IMR-90 (cell line): ENCODE measurements at regions not wholly inside any gene's neighbourhood (a gene's known extent, or its start where the extent isn't known, plus 50 kb on each side); places are given as distances from the start of the nearest gene placed in this dataset.

ENCODE experiments used
- ATAC-seq: fragments of 200-7000 bp; cut with Tn5 transposase; 2 replicates; pipeline ENCODE4 v1.9.1; 2020; ENCODE audit warnings: low read depth, mild to moderate bottlenecking, moderate library complexity
- BruUV-seq: library from RNA; stranded (reverse); fragments of 400-500 nt; replicated peaks from 2 replicates; lab custom pipeline; 2021; lab: Mats Ljungman, UMichigan
- CTCF ChIA-PET: fragments of 300-600 bp; formaldehyde crosslinking; extraction: SDS; loops from one replicate; lab custom pipeline; 2021; ENCODE audit warnings: antibody characterized with exemption; lab: Yijun Ruan, JAX
- POLR2A ChIA-PET: fragments of 300-600 bp; sonication (Branson Sonifier 250); formaldehyde crosslinking; loops from one replicate; lab custom pipeline; 2022; ENCODE audit warnings: antibody characterized with exemption; ENCODE audit not compliant: unreplicated experiment; lab: Charles Lee
- DNase-seq: peaks from one replicate; pipeline ENCODE4 v3.0.0; 2013
- H2AFZ ChIP-seq: replicated peaks from 2 replicates; pipeline ENCODE3; 2013; ENCODE audit warnings: low read length, mild to moderate bottlenecking; ENCODE audit not compliant: poor library complexity
- H2AK5ac ChIP-seq: 2 replicates; pipeline ENCODE4 v1.6.1; 2013; ENCODE audit warnings: low read depth, low read length, inconsistent platforms
- H2AK9ac ChIP-seq: replicated peaks from 2 replicates; pipeline ENCODE3; 2013; ENCODE audit warnings: mild to moderate bottlenecking, low read depth, low read length, moderate library complexity; ENCODE audit not compliant: poor library complexity
- H2BK120ac ChIP-seq: 2 replicates; pipeline ENCODE4 v1.6.1; 2013; ENCODE audit warnings: low read depth, low read length, inconsistent platforms
- H2BK15ac ChIP-seq: 3 replicates; pipeline ENCODE4 v1.6.1; 2013; ENCODE audit warnings: low read depth, low read length, inconsistent platforms
- H2BK20ac ChIP-seq: 2 replicates; pipeline ENCODE4 v1.6.1; 2013; ENCODE audit warnings: low read depth, mild to moderate bottlenecking, inconsistent platforms, low read length, moderate library complexity
- H2BK5ac ChIP-seq: 2 replicates; pipeline ENCODE4 v1.6.1; 2013; ENCODE audit warnings: mild to moderate bottlenecking, low read depth, low read length, inconsistent platforms; ENCODE audit not compliant: poor library complexity, severe bottlenecking
- H3K14ac ChIP-seq: replicated peaks from 2 replicates; pipeline ENCODE4 v1.6.1; 2013; ENCODE audit warnings: low read depth, low read length, inconsistent platforms
- H3K18ac ChIP-seq: 2 replicates; pipeline ENCODE4 v1.6.1; 2013; ENCODE audit warnings: low read depth, low read length, control low read depth
- H3K23ac ChIP-seq: 2 replicates; pipeline ENCODE4 v1.6.1; 2013; ENCODE audit warnings: low read depth, low read length, inconsistent platforms
- H3K27ac ChIP-seq: 2 replicates; pipeline ENCODE4 v1.5.1; 2013; ENCODE audit warnings: mild to moderate bottlenecking, control low read depth, low read length; ENCODE audit not compliant: insufficient read depth
- H3K27me3 ChIP-seq: 2 replicates; pipeline ENCODE4 v1.6.1; 2013; ENCODE audit warnings: low read length; ENCODE audit not compliant: control insufficient read depth, insufficient read depth
- H3K36me3 ChIP-seq: 2 replicates; pipeline ENCODE4 v1.6.1; 2013; ENCODE audit warnings: low read length, mixed read lengths; ENCODE audit not compliant: control insufficient read depth, insufficient read depth
- H3K4ac ChIP-seq: 2 replicates; pipeline ENCODE4 v1.6.1; 2013; ENCODE audit warnings: low read depth, low read length, inconsistent platforms
- H3K4me1 ChIP-seq: 2 replicates; pipeline ENCODE4 v1.6.1; 2013; ENCODE audit warnings: low read length, mixed read lengths; ENCODE audit not compliant: control insufficient read depth, insufficient read depth
- H3K4me2 ChIP-seq: 2 replicates; pipeline ENCODE4 v1.6.1; 2013; ENCODE audit warnings: low read depth, mild to moderate bottlenecking, control low read depth, low read length, moderate library complexity
- H3K4me3 ChIP-seq: 2 replicates; pipeline ENCODE4 v1.5.1; 2013; ENCODE audit warnings: low read depth, mild to moderate bottlenecking, control low read depth, low read length, moderate library complexity; ENCODE audit not compliant: insufficient read depth
- H3K56ac ChIP-seq: 2 replicates; pipeline ENCODE4 v1.6.1; 2013; ENCODE audit warnings: low read length, inconsistent platforms; ENCODE audit not compliant: insufficient read depth; ENCODE audit errors: extremely low read depth
- H3K79me1 ChIP-seq, 2 experiments: 2 replicates each; pipeline ENCODE4 v1.6.1; 2013; ENCODE audit warnings: low read length in 2 of 2, inconsistent platforms in 1 of 2, low read depth in 1 of 2
- H3K9ac ChIP-seq: 2 replicates; pipeline ENCODE4 v1.6.1; 2013; ENCODE audit warnings: low read depth, low read length, control low read depth
- H3K9me1 ChIP-seq: 2 replicates; pipeline ENCODE4 v1.6.1; 2013; ENCODE audit warnings: low read length, inconsistent platforms; ENCODE audit not compliant: insufficient read depth
- H3K9me3 ChIP-seq: 2 replicates; pipeline ENCODE4 v1.6.1; 2013; ENCODE audit warnings: low read length; ENCODE audit not compliant: control insufficient read depth, insufficient read depth
- H4K20me1 ChIP-seq: 2 replicates; pipeline ENCODE4 v1.6.1; 2013; ENCODE audit warnings: low read length, inconsistent platforms; ENCODE audit not compliant: insufficient read depth
- H4K5ac ChIP-seq: 2 replicates; pipeline ENCODE4 v1.6.1; 2013; ENCODE audit warnings: mild to moderate bottlenecking, low read depth, low read length, control low read depth
- H4K8ac ChIP-seq, 2 experiments: 2 replicates each; pipeline ENCODE4 v1.6.1; 2013; ENCODE audit warnings: low read depth in 2 of 2, low read length in 2 of 2, control low read depth in 1 of 2, inconsistent platforms in 1 of 2
- H4K91ac ChIP-seq: 2 replicates; pipeline ENCODE4 v1.6.1; 2013; ENCODE audit warnings: low read depth, low read length, inconsistent platforms; ENCODE audit not compliant: insufficient read depth
- BHLHE40 ChIP-seq: fragments of 150-350 bp; IDR thresholded peaks from 2 replicates; pipeline ENCODE4 v1.6.1; 2016; ENCODE audit warnings: mild to moderate bottlenecking, low read depth, low read length
- CHD1 ChIP-seq: IDR thresholded peaks from 2 replicates; pipeline ENCODE4 v1.6.1; 2012; ENCODE audit warnings: low read depth, low read length, improper control_type of control experiment
- CTCF ChIP-seq: conservative IDR thresholded peaks from 2 replicates; pipeline ENCODE4 v1.5.1; 2012; ENCODE audit warnings: mild to moderate bottlenecking, low read depth, low read length, improper control_type of control experiment
- FOS ChIP-seq: fragments of 150-350 bp; IDR thresholded peaks from 2 replicates; pipeline ENCODE4 v1.6.1; 2016; ENCODE audit warnings: low read depth, low read length
- MAZ ChIP-seq: IDR thresholded peaks from 2 replicates; pipeline ENCODE4 v1.6.1; 2012; ENCODE audit warnings: low read depth, mild to moderate bottlenecking, low read length, improper control_type of control experiment, moderate library complexity, borderline replicate concordance
- MXI1 ChIP-seq: IDR thresholded peaks from 2 replicates; pipeline ENCODE4 v1.6.1; 2012; ENCODE audit warnings: low read depth, mild to moderate bottlenecking, low read length, moderate library complexity, borderline replicate concordance
- NFE2L2 ChIP-seq: fragments of 150-350 bp; IDR thresholded peaks from 2 replicates; pipeline ENCODE4 v1.6.1; 2016; ENCODE audit warnings: low read depth, mild to moderate bottlenecking, low read length
- POLR2A ChIP-seq: IDR thresholded peaks from 2 replicates; pipeline ENCODE4 v1.6.1; 2012; ENCODE audit warnings: mild to moderate bottlenecking, low read depth, low read length
- RAD21 ChIP-seq: IDR thresholded peaks from 2 replicates; pipeline ENCODE4 v1.6.1; 2012; ENCODE audit warnings: low read length, improper control_type of control experiment
- RCOR1 ChIP-seq: IDR thresholded peaks from 2 replicates; pipeline ENCODE4 v1.6.1; 2012; ENCODE audit warnings: mild to moderate bottlenecking, low read length, improper control_type of control experiment; ENCODE audit not compliant: insufficient replicate concordance
- RFX5 ChIP-seq: IDR thresholded peaks from 2 replicates; pipeline ENCODE4 v1.8.0; 2012; ENCODE audit warnings: low read depth, mild to moderate bottlenecking, low read length, moderate library complexity
- SMC3 ChIP-seq: fragments of 150-350 bp; IDR thresholded peaks from 2 replicates; pipeline ENCODE4 v1.6.1; 2016; ENCODE audit warnings: low read depth, mild to moderate bottlenecking, antibody characterized with exemption, low read length, moderate library complexity
- WGBS, 2 experiments: methylation state at CpG; one replicate each; pipeline versions ENCODE4 v1.1.5 to v1.1.7; 2013; ENCODE audit warnings: missing lambda C conversion rate in 2 of 2; ENCODE audit not compliant: insufficient read length in 1 of 2; ENCODE audit errors: extremely low coverage in 2 of 2; 5-methylcytosine and 5-hydroxymethylcytosine counted together
- dilution Hi-C: fragments of 300-500 bp; cut with HindIII; formaldehyde crosslinking; loops from one replicate; pipeline ENCODE4 v1.14.3; 2018; ENCODE audit warnings: low sequenced_read_pairs; ENCODE audit not compliant: unreplicated experiment
- in situ Hi-C: fragments of 300-500 bp; cut with MboI; formaldehyde crosslinking; loops from 3 replicates; pipeline ENCODE4 v1.14.3; 2019; ENCODE audit warnings: low sequenced_read_pairs, inconsistent platforms, mixed read lengths
- intact Hi-C: fragments of 100-400 bp; cut with micrococcal nuclease; formaldehyde crosslinking; loops from 2 replicates; pipeline ENCODE4 v1.10.0; 2022
- TF ChIP-seq, protein P1 (sequence below): fragments of 150-350 bp; IDR thresholded peaks from 2 replicates; pipeline ENCODE4 v1.6.1; 2016; ENCODE audit warnings: low read depth, mild to moderate bottlenecking, low read length, moderate library complexity, borderline replicate concordance
- TF ChIP-seq, protein P2 (sequence below): fragments of 150-350 bp; IDR thresholded peaks from 2 replicates; pipeline ENCODE4 v1.6.1; 2017; ENCODE audit warnings: mild to moderate bottlenecking, antibody characterized with exemption, low read length, low read depth

- no peaks in the 10 kb centered on the region for H3K79me1 ChIP-seq
- no peak overlapping the region for H3K14ac ChIP-seq
- H3K4me2 ChIP-seq: no peak overlapping the region
- H3K9me1 ChIP-seq: 0 out of 2 replicates have a peak, but pooled peaks cover 5% of the 10 kb centered on the region
- H3K36me3 ChIP-seq: no peaks in the 10 kb centered on the region
- no peaks in the 10 kb centered on the region for H3K27me3 ChIP-seq
- H4K5ac ChIP-seq: no peak overlapping the region
- no CpG with 5 or more reads among the region's 1 CpG for WGBS, 2 experiments
- no peak overlapping the region for H3K56ac ChIP-seq
- no peak overlapping the region for H2BK120ac ChIP-seq
- no peak overlapping the region for H3K23ac ChIP-seq
- no peak overlapping the region for H2AK5ac ChIP-seq
- H3K4me3 ChIP-seq: no peak overlapping the region
- no peak overlapping the region for H2AFZ ChIP-seq
- TF ChIP-seq CHD1: no peak
- TF ChIP-seq, protein P1, sequence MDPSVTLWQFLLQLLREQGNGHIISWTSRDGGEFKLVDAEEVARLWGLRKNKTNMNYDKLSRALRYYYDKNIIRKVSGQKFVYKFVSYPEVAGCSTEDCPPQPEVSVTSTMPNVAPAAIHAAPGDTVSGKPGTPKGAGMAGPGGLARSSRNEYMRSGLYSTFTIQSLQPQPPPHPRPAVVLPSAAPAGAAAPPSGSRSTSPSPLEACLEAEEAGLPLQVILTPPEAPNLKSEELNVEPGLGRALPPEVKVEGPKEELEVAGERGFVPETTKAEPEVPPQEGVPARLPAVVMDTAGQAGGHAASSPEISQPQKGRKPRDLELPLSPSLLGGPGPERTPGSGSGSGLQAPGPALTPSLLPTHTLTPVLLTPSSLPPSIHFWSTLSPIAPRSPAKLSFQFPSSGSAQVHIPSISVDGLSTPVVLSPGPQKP: no peak
- TF ChIP-seq CTCF: no peak
- no peak for TF ChIP-seq MAZ
- no peak for TF ChIP-seq SMC3
- TF ChIP-seq RCOR1: no peak
- TF ChIP-seq RAD21: no peak
- no peak for TF ChIP-seq NFE2L2
- no peak for TF ChIP-seq RFX5
- TF ChIP-seq BHLHE40: no peak
- TF ChIP-seq, protein P2, sequence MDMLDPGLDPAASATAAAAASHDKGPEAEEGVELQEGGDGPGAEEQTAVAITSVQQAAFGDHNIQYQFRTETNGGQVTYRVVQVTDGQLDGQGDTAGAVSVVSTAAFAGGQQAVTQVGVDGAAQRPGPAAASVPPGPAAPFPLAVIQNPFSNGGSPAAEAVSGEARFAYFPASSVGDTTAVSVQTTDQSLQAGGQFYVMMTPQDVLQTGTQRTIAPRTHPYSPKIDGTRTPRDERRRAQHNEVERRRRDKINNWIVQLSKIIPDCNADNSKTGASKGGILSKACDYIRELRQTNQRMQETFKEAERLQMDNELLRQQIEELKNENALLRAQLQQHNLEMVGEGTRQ: no peak
- TF ChIP-seq FOS: no peak
- TF ChIP-seq MXI1: no peak
- no peak for TF ChIP-seq POLR2A
- ATAC-seq (peak; percentile 54), DNase-seq (no peak)
- H3K9me3 ChIP-seq: no peaks in the 10 kb centered on the region
- H3K4me1 ChIP-seq: peaks cover 3% of the 10 kb centered on the region; the same call in 1 of the 2 replicates
- intact Hi-C loops (no loop called here), in situ Hi-C loops (no loop called here), dilution Hi-C loops (no loop called here)
- no peaks in the 10 kb centered on the region for H4K20me1 ChIP-seq
- H3K9ac ChIP-seq: no peak overlapping the region
- no peak overlapping the region for H2BK15ac ChIP-seq
- BruUV-seq: no TSS peak
- H2BK20ac ChIP-seq: no peak overlapping the region
- H4K91ac ChIP-seq: no peak overlapping the region
- no peak overlapping the region for H3K18ac ChIP-seq
- H3K4ac ChIP-seq: no peak overlapping the region
- H3K27ac ChIP-seq: no peak overlapping the region
- no peak overlapping the region for H4K8ac ChIP-seq
- H2BK5ac ChIP-seq: no peak overlapping the region
- ChIA-PET CTCF (no interaction called here), POLR2A (no interaction called here)
- H2AK9ac ChIP-seq: no peak overlapping the region
Measured at GRCh38 chr5:110836851-110837250, 98.0 kb downstream of the SLC25A46 start.
